ENCODE measurements at regions not wholly inside any gene's neighbourhood (a gene's known extent, or its start where the extent isn't known, plus 50 kb on each side); places are given as distances from the start of the nearest gene placed in this dataset.

- H3K27ac ChIP-seq, result no peak overlapping the region
- no peak overlapping the region for H3K4me3 ChIP-seq
- TF ChIP-seq CTCF (IDR thresholded peaks at IDR 0.05) (no peak), POLR2A (IDR thresholded peaks at IDR 0.05) (no peak)
- no peaks in the 10 kb centered on the region for H3K4me1 ChIP-seq
- no peak for ATAC-seq
- intact Hi-C loops (cut with DNase I), result no loop called here
- no peaks in the 10 kb centered on the region for H3K36me3 ChIP-seq (replicated peaks in 1 of 2; ENCODE audit: insufficient read depth in 1 of 2, low read depth in 2 of 2)
- DNase-seq, result no peak
- no peaks in the 10 kb centered on the region for H3K9me3 ChIP-seq
- no peaks in the 10 kb centered on the region for H3K27me3 ChIP-seq
Measured at GRCh38 chr1:185497177-185497576, 180.1 kb upstream of the IVNS1ABP start.

- ATAC-seq (no peak), DNase-seq (no peak)
- Histone ChIP-seq H3K4me1 (no peaks in the 10 kb centered on the region), H3K36me3 (replicated peaks in 1 of 2; ENCODE audit: insufficient read depth in 1 of 2, low read depth in 2 of 2) (no peaks in the 10 kb centered on the region), H3K27ac (no peak overlapping the region), H3K27me3 (no peaks in the 10 kb centered on the region), H3K4me3 (no peak overlapping the region), H3K9me3 (no peaks in the 10 kb centered on the region)
- 56 to 78% methylated on average over 1 of the region's 1 CpG for WGBS, 2 donors
- intact Hi-C loops (cut with DNase I), result no loop called here
- no peak for TF ChIP-seq POLR2A (IDR thresholded peaks at IDR 0.05)
- no peak for TF ChIP-seq CTCF (IDR thresholded peaks at IDR 0.05)
Measured at GRCh38 chr1:185495898-185496297, 178.9 kb upstream of the IVNS1ABP start.

GRCh38 chr1:185495007-185495406 is 178.0 kb upstream of the IVNS1ABP start:
- TF ChIP-seq POLR2A (IDR thresholded peaks at IDR 0.05) (no peak), CTCF (IDR thresholded peaks at IDR 0.05) (no peak)
- DNase-seq (no peak), ATAC-seq (no peak)
- intact Hi-C loops (cut with DNase I), result no loop called here
- H3K4me1 ChIP-seq, result no peaks in the 10 kb centered on the region
- H3K27me3 ChIP-seq, result no peaks in the 10 kb centered on the region
- no peak overlapping the region for H3K4me3 ChIP-seq
- H3K36me3 ChIP-seq (replicated peaks in 1 of 2; ENCODE audit: insufficient read depth in 1 of 2, low read depth in 2 of 2), result no peaks in the 10 kb centered on the region
- H3K9me3 ChIP-seq, result no peaks in the 10 kb centered on the region
- H3K27ac ChIP-seq, result no peak overlapping the region

- H3K9me3 ChIP-seq, result no peaks in the 10 kb centered on the region
- peaks cover 18% of the 10 kb centered on the region for H3K4me1 ChIP-seq
- H3K4me3 ChIP-seq, result no peak overlapping the region
- ATAC-seq (no peak), DNase-seq (no peak)
- H3K36me3 ChIP-seq (replicated peaks in 1 of 2; ENCODE audit: insufficient read depth in 1 of 2, low read depth in 2 of 2), result no peaks in the 10 kb centered on the region
- intact Hi-C loops (cut with DNase I), result no loop called here
- H3K27me3 ChIP-seq, result no peaks in the 10 kb centered on the region
- no peak overlapping the region for H3K27ac ChIP-seq
- TF ChIP-seq POLR2A (IDR thresholded peaks at IDR 0.05) (no peak), CTCF (IDR thresholded peaks at IDR 0.05) (no peak)
Measured at GRCh38 chr1:185492089-185492825, 175.2 kb upstream of the IVNS1ABP start.

GRCh38 chr1:185491604-185492003 is 174.6 kb upstream of the IVNS1ABP start:
- Histone ChIP-seq H3K4me1 (peaks cover 18% of the 10 kb centered on the region), H3K27ac (no peak overlapping the region), H3K9me3 (no peaks in the 10 kb centered on the region), H3K36me3 (replicated peaks in 1 of 2; ENCODE audit: insufficient read depth in 1 of 2, low read depth in 2 of 2) (no peaks in the 10 kb centered on the region), H3K27me3 (no peaks in the 10 kb centered on the region), H3K4me3 (no peak overlapping the region)
- no peak for TF ChIP-seq CTCF (IDR thresholded peaks at IDR 0.05)
- TF ChIP-seq POLR2A (IDR thresholded peaks at IDR 0.05), result no peak
- no peak for DNase-seq
- no peak for ATAC-seq
- intact Hi-C loops (cut with DNase I), result no loop called here
- WGBS, 2 donors, result 62 to 76% methylated on average over 2 of the region's 2 CpGs
